HS-27A (cell line): ENCODE measurements at regions not wholly inside any gene's neighbourhood (a gene's known extent, or its start where the extent isn't known, plus 50 kb on each side); places are given as distances from the start of the nearest gene placed in this dataset.

Experiments used
- DNase-seq: peaks from one replicate; pipeline ENCODE4 v3.0.0-alpha.2; 2012; ENCODE audit warnings: low read depth, missing footprints

- no peak for DNase-seq
These were observed 97.4 kb upstream of the FAM3C start for GRCh38 chr7:121493553-121493952.

DNA sequence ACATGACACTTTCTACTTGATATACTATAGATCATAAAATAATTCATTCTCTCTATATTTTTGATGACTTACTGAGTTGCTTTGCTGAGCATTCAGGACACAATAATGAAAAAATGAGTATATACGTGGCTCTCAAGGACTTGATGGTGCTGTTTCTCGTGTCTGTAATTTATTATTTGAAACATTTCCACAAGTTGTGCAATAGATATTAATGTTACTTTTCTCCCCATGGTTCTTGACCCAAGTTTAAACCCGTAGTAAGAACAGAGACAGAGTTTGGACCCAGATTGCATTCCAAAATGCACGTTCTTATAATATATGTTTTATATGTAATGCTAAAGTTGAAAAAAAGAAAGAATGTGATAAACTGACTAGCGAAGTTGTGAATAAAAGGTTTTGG is 94.2 kb upstream of the FAM3C start:
- no peak for DNase-seq

DNA sequence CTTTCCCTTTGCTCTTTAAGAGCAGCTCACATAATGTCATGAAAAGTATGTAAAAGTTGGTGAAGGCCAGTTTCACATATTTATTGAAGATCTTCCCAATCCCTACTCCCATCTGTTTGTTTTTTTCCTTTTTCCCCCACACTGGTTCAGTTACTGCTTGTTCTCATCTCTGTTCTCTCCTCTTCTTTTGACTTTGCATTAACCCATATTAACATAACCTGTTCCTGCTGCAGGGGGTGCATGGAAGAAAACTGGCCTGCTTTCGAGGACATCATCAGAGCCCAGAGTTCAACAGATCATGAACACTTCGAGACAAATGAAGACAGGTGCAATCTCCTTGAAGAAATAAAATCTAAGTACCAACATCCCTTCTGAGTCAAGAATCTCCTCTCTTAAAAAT is 93.3 kb upstream of the FAM3C start:
- DNase-seq: no peak

GRCh38 chr7:121488111-121488650 is 92.1 kb upstream of the FAM3C start:
- DNase-seq: no peak

DNA sequence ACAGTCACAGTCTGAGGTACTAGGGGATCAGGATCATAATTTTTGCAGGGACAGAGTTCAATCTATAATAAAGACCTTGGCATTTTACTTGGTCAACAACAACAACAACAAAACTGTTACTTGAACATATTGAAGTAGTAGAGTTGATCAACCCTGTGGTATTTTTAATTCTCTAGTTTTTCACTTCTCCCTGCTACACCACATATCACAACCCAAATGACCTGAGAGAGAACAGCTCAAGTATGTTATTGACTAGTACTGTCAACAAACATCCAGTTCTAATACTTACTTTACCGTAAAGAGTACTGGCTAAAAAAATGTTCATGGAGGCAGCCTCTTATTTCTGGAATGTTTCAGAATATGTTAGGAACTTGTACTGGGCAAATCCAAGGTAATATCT is 90.5 kb upstream of the FAM3C start:
- DNase-seq: no peak

DNA sequence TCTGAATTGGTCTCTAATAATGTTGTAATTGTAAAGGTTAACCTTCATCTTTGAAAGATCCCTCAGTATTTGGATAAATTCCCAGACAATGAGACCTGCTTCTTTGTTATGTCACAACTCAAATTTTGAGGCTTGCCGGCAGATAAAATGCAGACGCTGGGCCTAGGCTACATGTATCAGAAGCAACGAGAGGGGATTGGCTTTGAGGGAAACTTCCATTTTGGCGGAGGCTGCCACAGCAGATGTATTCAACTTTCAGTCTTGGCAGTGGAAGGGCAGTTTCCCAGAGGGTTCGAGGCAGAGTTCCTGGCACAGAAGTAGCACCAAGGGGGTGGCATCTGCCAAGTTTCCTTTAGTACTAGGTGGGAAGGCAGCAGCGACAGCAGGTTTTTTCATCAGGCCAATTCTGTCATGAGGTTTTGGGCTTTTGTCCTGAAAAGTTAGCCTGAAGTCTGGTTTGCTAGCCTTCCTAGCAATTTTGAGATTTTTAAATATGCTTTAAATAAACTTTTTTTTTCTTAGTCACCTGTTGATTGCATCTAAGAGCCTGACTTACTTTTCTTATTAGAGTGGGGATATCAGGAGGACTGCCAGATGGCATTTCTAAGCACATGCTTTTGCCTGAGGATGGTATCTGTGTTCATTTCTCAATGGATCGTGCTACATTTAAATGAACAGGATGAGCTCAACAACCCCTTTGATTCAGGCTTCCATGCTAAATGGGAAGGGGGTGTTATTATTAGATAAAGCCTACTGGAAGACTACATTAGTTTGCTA is 89.5 kb upstream of the FAM3C start:
- no peak for DNase-seq

- no peak for DNase-seq
These were observed 88.1 kb upstream of the FAM3C start for GRCh38 chr7:121484089-121484763.

- no peak for DNase-seq
These were observed 84.6 kb upstream of the FAM3C start for GRCh38 chr7:121480566-121481335.

- DNase-seq: no peak
These were observed 84.0 kb upstream of the FAM3C start for GRCh38 chr7:121480058-121480457.

DNA sequence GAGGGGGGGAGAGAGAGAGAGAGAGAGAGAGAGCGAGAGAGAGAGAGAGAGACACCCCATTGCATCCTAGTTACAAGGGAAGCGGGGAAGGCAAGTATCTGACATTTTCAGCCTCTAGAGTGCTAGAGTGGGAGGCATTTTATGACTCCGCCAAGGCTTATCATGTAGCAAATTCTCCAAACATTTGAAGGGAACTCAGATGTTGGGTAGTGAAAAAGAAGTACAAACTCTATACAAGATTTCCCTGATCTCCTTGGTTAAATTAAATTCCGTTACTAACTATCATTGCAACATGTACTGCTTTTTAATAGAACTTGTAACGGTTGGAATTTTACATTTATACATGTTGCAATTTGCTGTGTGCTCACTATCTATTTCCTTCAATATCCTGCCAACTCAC is 83.4 kb upstream of the FAM3C start:
- no peak for DNase-seq

- no peak for DNase-seq
These were observed 79.7 kb upstream of the FAM3C start for GRCh38 chr7:121475806-121476205.

GRCh38 chr7:121474301-121474673 is 78.2 kb upstream of the FAM3C start:
- DNase-seq: no peak

GRCh38 chr7:121473645-121474300 is 77.7 kb upstream of the FAM3C start:
- no peak for DNase-seq

DNA sequence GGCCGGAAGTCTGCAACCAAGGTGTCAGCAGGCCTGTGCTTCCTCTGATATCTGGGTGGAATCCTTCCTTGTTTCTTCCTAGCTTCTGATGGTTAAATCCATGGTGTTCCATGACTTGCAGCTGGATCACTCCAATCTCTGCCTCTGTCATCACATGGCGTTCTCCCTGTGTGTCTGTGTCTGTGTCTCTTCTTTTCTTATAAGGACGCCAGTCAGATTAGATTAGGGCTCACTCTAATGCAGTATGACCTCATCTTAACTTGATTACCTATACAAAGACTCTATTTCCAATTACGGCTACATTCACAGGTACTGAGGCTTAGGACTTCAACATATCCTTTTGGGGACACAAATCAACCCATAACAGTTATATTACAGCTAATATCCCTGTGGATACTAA is 70.3 kb upstream of the FAM3C start:
- no peak for DNase-seq

- no peak for DNase-seq
These were observed 63.0 kb upstream of the FAM3C start for GRCh38 chr7:121459148-121459547.

DNA sequence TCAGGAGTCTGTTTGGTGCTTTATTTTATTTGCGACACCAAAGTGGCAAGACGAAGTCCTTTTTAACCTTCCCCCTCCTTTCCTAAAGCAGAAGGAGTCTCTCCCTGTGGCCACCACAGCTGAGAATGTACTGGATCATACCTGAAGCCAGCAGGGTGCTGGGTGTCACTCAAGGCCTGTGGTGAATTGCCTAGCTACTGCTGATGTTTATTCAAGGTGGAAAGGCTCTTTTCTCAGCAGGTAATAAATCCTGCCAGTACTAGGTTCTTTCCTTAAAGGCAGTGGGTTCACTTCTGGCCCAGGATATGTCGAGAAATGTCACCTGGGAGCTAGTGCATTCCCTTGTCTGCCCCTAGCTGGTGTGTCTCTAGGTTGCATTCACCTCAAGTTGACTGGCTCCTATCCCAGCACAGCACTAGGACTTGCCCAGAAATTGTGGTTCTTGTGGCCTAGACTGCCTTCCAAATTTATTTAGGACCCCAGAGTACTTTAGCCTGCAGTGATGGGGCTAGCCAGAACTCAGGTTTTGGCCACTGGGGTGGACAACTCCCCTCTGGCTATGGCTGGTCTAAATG is 60.8 kb upstream of the FAM3C start:
- DNase-seq: no peak

- DNase-seq: no peak
These were observed 59.9 kb upstream of the FAM3C start for GRCh38 chr7:121456015-121456414.

GRCh38 chr7:121452389-121452788 is 56.3 kb upstream of the FAM3C start:
- no peak for DNase-seq

DNA sequence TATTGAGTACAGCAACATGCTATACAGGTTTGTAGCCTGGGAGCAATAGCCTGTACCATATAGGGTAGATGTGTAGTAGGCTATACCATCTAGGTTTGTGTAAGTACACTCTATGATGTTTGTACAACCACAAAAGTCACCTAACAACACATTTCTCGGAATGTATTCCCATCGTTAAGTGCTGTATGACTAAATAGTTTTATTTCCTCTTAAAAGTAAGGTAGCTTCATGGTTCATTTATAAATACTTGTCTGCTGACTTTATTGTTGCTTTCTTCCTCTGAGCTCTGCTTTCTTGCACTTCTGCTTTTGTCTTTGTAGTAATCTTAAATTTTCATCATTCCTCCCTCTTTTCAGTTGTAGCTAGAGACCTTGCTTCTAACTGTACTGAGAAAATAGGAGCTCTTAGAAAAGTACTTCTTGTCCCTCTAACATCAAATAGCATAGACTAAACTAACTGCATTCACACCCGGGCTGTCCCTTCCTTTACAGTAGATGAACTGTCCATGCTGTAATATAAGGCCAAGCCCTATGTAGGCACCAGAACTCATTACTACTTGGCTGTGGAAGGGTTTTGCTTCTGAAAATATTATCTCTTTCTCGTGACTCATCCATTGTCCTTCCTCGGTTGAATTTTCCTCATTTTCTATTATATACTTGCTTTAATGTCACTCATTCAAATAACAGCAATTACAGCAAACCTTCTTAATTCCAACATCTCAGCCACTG is 55.4 kb upstream of the FAM3C start:
- DNase-seq: no peak

DNA sequence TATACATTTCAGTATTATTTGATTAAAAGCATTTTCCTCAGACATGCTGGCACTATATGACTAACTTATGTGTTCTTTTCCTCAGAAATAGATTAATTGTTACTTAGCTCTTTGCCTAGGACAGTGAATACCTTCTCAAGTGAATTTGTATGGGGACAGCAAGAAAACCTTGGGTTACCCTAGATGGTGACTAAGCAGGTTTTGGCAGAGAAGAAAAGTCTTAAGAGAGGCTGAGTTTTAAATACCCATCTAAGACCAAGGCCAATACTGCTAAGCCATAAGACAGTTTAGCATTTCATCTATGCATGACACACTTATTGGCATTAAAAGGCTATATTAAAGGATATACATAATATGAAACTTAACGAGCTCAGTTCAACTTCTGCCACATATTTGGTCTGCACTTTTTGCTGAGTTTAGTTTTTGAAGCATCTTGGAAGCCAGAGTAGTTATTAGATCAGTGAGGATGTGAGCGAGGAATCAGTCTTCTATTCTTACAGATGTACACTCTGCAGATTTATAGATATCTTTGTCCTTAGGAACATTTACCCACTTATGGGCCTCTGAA is 54.6 kb upstream of the FAM3C start:
- DNase-seq: no peak

- DNase-seq: no peak
These were observed 53.7 kb upstream of the FAM3C start for GRCh38 chr7:121449735-121450240.
